ENCODE measurements at regions not wholly inside any gene's neighbourhood (a gene's known extent, or its start where the extent isn't known, plus 50 kb on each side); places are given as distances from the start of the nearest gene placed in this dataset.

DNA sequence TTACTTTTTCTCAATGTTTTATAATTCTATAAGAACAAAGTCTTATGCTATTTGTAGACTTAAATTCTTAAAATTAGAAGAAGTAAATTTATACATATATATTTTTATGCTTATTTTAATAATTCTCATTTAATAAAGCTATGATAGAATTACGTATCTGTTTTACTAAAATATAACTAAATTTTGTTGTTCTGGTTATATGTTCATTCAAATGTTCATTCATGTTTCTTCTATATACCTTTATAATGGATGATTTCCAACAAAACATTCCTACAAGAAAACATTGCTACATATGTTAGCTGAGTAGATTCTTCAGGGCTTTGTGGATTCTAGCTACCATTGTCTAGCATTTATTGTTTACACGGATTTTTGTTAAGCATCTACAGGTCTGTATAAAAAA is 634.3 kb upstream of the PCDH20 start:
- TF ChIP-seq, protein P1, sequence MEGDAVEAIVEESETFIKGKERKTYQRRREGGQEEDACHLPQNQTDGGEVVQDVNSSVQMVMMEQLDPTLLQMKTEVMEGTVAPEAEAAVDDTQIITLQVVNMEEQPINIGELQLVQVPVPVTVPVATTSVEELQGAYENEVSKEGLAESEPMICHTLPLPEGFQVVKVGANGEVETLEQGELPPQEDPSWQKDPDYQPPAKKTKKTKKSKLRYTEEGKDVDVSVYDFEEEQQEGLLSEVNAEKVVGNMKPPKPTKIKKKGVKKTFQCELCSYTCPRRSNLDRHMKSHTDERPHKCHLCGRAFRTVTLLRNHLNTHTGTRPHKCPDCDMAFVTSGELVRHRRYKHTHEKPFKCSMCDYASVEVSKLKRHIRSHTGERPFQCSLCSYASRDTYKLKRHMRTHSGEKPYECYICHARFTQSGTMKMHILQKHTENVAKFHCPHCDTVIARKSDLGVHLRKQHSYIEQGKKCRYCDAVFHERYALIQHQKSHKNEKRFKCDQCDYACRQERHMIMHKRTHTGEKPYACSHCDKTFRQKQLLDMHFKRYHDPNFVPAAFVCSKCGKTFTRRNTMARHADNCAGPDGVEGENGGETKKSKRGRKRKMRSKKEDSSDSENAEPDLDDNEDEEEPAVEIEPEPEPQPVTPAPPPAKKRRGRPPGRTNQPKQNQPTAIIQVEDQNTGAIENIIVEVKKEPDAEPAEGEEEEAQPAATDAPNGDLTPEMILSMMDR (IDR thresholded peaks at IDR 0.05): no peak
- no peak for TF ChIP-seq POLR2A (IDR thresholded peaks at IDR 0.05)
